GM18951 (cell line): ENCODE measurements at regions not wholly inside any gene's neighbourhood (a gene's known extent, or its start where the extent isn't known, plus 50 kb on each side); places are given as distances from the start of the nearest gene placed in this dataset.
"Not testable (repeated sequence)": the region's sequence is repeated elsewhere in the genome, so short reads cannot be mapped to it uniquely, and the experiment has no call there.

Experiments used
- POLR2A ChIP-seq: IDR thresholded peaks from 4 replicates; pipeline ENCODE4 v1.6.1; 2011; ENCODE audit warnings: mild to moderate bottlenecking; ENCODE audit not compliant: insufficient read length, insufficient read depth; ENCODE audit errors: extremely low read depth
- in situ Hi-C: fragments of 300-500 bp; cut with MboI; formaldehyde crosslinking; loops from one replicate; pipeline ENCODE4 v1.12.0; 2022; ENCODE audit warnings: low sequenced_read_pairs, mixed read lengths, inconsistent platforms; ENCODE audit not compliant: unreplicated experiment

- in situ Hi-C loops = no loop called here
- TF ChIP-seq POLR2A = no peak
These were observed 240.6 kb downstream of the NUF2 start for GRCh38 chr1:163562355-163562754.

- TF ChIP-seq POLR2A = no peak
- in situ Hi-C loops = no loop called here
These were observed 243.4 kb downstream of the NUF2 start for GRCh38 chr1:163565166-163565565.

GRCh38 chr1:163570071-163570470, 248.3 kb downstream of the NUF2 start:
- TF ChIP-seq POLR2A = no peak
- in situ Hi-C loops = no loop called here

DNA sequence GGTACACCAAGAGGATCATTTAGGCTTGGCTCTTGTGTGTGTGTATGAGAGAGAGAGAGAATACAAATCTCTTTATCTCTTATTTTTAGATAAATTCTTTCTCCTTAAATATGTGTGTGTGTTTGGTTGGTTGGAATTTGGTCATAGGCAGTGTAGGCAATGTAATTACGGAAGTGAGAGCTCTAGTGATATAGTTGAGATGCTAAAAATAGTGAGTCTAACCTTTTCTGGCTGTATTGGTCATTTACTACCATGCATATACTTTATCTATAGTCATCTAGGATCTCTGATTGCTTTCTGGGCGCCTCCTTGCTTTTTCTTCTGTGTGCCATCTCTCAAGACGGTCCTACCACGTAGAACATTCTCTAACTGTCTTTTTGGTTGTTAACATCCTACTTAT, 250.2 kb downstream of the NUF2 start:
- in situ Hi-C loops = no loop called here
- no peak for TF ChIP-seq POLR2A

DNA sequence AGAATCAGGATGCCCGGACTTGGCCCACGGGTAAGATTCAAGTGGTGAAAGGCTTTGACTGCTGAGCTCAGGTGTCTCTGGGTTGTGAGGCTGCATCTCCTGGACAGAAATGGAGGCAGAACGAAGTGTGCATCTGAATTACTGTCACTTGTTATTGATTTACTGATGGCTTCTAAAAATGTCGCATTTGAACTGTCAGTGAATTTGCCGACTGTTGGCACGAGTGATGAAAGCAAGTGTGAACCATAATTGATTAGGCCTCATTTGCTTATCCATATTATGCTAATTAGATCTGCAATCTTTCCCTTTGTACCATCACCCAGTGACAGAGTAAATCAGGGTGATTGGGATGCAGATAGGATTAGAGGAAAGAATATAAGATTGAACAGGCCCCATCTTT, 252.4 kb downstream of the NUF2 start:
- in situ Hi-C loops = no loop called here
- TF ChIP-seq POLR2A = no peak

DNA sequence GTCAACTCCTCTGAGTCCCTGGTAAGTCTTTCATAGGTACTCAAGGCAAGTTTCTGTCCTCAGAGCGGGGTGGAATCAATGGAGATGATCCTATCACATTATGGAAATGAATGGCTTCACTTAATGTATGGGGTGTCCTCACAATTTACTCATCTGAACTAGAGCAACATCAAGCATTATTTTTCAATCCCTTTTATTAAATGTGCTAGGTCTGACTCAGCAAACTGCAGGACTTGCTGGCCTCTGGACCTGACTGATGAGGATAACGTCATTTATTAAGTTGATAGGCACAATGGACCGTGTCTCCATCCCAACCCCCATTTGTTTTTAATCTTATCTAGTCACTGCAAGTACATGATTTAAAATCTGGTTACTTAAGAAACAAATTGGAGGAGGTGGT, 259.2 kb downstream of the NUF2 start:
- no peak for TF ChIP-seq POLR2A
- in situ Hi-C loops = no loop called here

GRCh38 chr1:163583661-163584181, 262.0 kb downstream of the NUF2 start:
- in situ Hi-C loops = no loop called here

DNA sequence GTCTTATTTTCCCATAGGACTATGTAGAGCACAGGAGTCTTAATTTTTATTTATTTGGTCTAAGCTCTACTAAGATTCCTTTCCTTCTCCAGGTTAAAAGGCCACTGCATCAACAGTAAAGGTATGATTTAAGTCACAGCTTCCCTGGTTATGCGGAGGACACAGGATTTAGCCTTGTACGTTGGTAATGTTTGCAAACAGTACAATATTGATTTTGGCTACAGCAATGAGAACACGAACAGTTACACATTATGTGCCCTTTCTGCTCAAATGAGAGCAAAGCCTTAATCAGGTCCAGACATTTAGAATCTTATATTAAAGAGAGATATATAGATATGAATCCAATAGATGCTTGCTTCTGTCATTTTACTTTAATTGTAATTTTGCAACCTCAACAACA, 264.0 kb downstream of the NUF2 start:
- no peak for TF ChIP-seq POLR2A
- in situ Hi-C loops = no loop called here

More at GRCh38 chr1:163583661-163584181, 262.0 kb downstream of the NUF2 start:
- no peak for TF ChIP-seq POLR2A

DNA sequence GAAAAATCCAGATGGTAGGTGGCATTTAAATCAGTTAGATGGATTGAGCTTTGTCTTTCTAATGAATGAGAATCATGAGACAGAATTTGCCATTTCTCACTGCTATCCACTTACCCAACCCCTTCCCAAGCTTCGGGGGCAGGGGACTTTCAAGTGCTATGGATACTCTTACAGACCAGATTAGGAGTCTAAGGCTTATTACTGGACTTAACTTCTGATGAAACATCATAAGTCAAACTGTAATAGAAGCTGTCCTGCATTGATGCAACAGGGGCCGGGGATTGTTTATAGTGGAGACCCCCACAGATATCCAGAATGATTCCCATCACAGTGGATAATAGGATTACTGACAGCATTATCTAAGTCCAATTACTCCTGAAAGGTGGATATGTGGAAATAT, 267.0 kb downstream of the NUF2 start:
- in situ Hi-C loops = no loop called here
- TF ChIP-seq POLR2A = no peak

GRCh38 chr1:163589735-163590134, 268.0 kb downstream of the NUF2 start:
- in situ Hi-C loops = no loop called here
- TF ChIP-seq POLR2A = no peak

- in situ Hi-C loops = not testable (repeated sequence)
These were observed 269.4 kb downstream of the NUF2 start for GRCh38 chr1:163591131-163591530.

GRCh38 chr1:163592623-163593022, 270.9 kb downstream of the NUF2 start:
- in situ Hi-C loops = not testable (repeated sequence)

DNA sequence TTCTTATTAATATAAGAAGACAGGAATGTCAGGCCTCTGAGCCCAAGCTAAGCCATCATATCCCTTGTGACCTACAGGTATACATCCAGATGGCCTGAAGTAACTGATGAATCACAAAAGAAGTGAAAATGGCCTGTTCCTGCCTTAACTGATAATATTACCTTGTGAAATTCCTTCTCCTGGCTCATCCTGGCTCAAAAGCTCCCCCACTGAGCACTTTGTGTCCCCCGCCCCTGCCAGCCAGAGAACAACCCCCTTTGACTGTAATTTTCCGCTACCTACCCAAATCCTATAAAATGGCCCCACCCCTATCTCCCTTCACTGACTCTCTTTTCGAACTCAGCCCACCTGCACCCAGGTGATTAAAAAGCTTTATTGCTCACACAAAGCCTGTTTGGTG, 274.4 kb downstream of the NUF2 start:
- in situ Hi-C loops = not testable (repeated sequence)

DNA sequence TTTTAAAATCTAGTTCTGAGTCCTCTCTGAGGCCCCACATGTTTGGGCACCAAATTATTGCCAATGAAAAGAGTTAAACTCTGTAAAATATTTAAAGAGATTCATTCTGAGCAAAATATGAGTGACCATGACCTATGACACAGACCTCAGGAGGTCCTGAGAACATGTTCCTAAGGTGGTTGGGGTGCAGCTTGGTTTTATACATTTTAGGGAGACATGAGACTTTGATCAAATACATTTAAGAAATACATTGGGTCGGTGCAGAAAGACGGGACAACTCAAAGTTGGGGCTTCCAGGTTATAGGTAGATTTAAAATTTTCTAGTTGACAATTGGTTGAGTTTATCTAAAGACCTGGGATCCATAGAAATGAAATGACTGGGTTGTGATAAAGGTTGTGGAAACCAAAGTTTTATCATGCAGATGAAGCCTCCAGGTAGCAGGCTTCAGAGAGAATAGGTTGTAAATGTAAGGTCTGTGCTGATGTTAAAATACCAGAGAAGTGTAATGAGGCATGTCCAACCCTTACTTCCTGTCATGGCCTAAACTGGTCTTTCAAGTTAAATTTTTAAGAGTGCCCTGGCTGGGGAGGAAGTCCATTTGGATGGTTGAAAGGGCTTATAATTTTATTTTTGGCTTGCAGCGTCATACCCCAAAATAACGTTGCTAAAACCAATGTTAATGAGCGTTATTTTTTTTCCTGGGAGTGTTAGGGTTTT, 274.9 kb downstream of the NUF2 start:
- in situ Hi-C loops = no loop called here
- no peak for TF ChIP-seq POLR2A

GRCh38 chr1:163604321-163604720, 282.6 kb downstream of the NUF2 start:
- in situ Hi-C loops = no loop called here
- TF ChIP-seq POLR2A = no peak
